ENCODE measurements at regions not wholly inside any gene's neighbourhood (a gene's known extent, or its start where the extent isn't known, plus 50 kb on each side); places are given as distances from the start of the nearest gene placed in this dataset.

DNA sequence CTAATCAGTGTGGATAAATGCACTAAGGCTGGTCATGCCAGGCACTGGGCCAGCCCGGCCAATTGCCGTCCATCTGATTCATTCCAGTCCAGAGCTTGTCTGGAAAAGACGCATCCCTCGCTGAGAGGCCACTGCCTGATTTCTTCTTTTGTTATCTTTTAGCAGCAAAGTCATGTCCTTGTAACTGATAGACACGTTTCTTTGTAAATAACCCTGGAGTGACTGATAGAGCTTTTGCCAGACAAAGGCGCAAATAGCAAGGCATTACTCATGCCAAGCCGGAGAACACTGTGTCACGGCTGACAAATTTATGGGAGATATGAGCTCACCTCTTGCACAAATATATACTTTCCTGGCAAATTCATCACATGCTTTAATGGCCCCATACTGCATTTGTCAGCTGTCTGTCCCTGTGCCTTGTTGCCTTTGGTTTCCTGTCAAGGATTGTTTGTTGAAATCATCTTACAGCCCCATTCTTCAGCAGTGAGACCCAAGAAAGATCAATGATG is 164.4 kb downstream of the ETAA1 start:
- Histone ChIP-seq H3K27me3 (ENCODE audit: control insufficient read depth, insufficient read depth, low read length) (no peaks in the 10 kb centered on the region), H3K9ac (ENCODE audit: low read length) (no peak overlapping the region), H3K4me3 (ENCODE audit: low read length) (no peak overlapping the region), H3K4me1 (ENCODE audit: control insufficient read depth, low read depth, low read length) (no peaks in the 10 kb centered on the region), H3K36me3 (ENCODE audit: control insufficient read depth, low read depth, low read length) (no peaks in the 10 kb centered on the region), H3K9me3 (ENCODE audit: control insufficient read depth, low read depth, low read length) (no peaks in the 10 kb centered on the region), H3K27ac (ENCODE audit: low read length) (no peak overlapping the region)

DNA sequence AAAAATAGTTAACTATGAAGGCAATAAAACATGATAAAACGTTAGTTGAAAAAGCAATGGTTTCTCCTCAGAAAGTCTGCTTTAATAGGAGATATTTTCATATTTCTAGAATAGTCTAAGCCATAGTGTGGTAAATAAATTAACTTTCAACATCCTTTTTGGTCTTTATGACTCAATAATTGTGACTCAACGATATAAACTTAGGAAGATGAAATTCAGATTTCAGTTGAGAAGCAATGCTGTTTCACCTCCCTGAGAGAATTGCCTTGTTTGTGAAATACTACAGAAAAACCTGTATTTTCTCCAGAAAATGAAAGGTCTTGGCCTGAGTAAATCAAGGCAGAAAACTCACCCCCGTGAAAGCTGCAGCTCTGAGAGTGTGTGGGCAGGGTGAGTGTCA is 166.9 kb downstream of the ETAA1 start:
- H3K27me3 ChIP-seq (ENCODE audit: control insufficient read depth, insufficient read depth, low read length): no peaks in the 10 kb centered on the region
- no peaks in the 10 kb centered on the region for H3K9me3 ChIP-seq (ENCODE audit: control insufficient read depth, low read depth, low read length)
- no peak overlapping the region for H3K4me3 ChIP-seq (ENCODE audit: low read length)
- no peaks in the 10 kb centered on the region for H3K4me1 ChIP-seq (ENCODE audit: control insufficient read depth, low read depth, low read length)
- no peak overlapping the region for H3K27ac ChIP-seq (ENCODE audit: low read length)
- H3K36me3 ChIP-seq (ENCODE audit: control insufficient read depth, low read depth, low read length): no peaks in the 10 kb centered on the region
- no peak overlapping the region for H3K9ac ChIP-seq (ENCODE audit: low read length)

DNA sequence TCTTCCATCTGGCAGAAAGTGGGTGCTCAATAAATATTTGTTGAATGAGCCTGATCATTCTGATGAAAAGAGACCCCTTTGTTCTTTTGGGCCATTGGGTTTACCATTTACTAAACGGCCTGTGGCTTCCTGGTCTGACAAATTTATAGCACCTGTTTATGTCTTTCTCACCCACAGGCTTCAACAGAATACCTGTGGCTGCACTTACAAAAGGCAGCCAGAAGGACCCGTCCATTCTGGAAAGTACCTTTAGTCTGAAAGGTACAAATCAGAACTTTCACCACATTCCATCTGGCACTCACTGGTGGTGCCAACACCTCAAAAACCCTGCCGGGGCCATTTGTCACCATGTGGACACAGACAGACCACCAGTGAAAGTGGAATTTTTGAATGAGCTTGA is 167.5 kb downstream of the ETAA1 start:
- Histone ChIP-seq H3K27ac (ENCODE audit: low read length) (no peak overlapping the region), H3K4me1 (ENCODE audit: control insufficient read depth, low read depth, low read length) (no peaks in the 10 kb centered on the region), H3K4me3 (ENCODE audit: low read length) (no peak overlapping the region), H3K9me3 (ENCODE audit: control insufficient read depth, low read depth, low read length) (no peaks in the 10 kb centered on the region), H3K27me3 (ENCODE audit: control insufficient read depth, insufficient read depth, low read length) (no peaks in the 10 kb centered on the region), H3K36me3 (ENCODE audit: control insufficient read depth, low read depth, low read length) (no peaks in the 10 kb centered on the region), H3K9ac (ENCODE audit: low read length) (no peak overlapping the region)

DNA sequence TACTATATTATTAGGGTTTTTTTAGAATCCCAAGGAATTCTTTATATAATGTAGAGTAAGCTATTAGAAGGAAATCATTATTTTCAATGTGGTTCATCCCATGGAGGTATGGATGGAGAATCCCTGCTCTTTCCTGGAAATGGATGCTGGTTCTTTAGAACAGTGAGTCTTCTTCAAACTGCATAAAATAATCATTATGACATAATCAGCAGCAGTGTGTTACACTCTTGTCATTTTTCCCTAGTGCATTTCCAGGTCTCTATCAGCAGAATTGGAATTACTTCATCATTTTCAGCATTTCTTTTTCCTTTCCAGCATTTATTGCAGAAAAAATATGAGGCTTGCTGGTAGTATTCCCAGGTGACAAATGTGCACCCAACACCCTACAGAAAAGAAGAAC is 168.1 kb downstream of the ETAA1 start:
- no peaks in the 10 kb centered on the region for H3K36me3 ChIP-seq (ENCODE audit: control insufficient read depth, low read depth, low read length)
- H3K27ac ChIP-seq (ENCODE audit: low read length): no peak overlapping the region
- H3K9ac ChIP-seq (ENCODE audit: low read length): no peak overlapping the region
- no peaks in the 10 kb centered on the region for H3K27me3 ChIP-seq (ENCODE audit: control insufficient read depth, insufficient read depth, low read length)
- H3K4me1 ChIP-seq (ENCODE audit: control insufficient read depth, low read depth, low read length): no peaks in the 10 kb centered on the region
- no peaks in the 10 kb centered on the region for H3K9me3 ChIP-seq (ENCODE audit: control insufficient read depth, low read depth, low read length)
- no peak overlapping the region for H3K4me3 ChIP-seq (ENCODE audit: low read length)

DNA sequence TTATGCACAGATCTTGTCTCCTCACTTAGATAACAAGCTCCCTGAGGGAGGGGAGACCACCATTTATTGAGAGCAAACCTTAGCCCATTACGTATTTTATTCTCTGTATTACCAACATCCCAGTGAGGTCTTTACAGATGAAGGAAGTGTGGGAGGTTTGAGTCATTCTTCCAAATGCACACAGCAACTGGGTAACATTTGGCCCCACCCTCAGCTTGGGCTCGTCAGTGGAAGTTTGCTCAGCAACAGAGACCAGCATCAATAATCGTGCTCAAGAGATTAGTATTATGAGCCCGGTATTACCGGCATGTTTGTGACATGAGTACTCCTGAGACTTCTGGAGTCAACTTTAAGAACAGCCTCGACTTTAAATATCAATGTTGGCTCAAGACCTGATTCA is 168.6 kb downstream of the ETAA1 start:
- no peak overlapping the region for H3K27ac ChIP-seq (ENCODE audit: low read length)
- H3K9ac ChIP-seq (ENCODE audit: low read length): no peak overlapping the region
- no peaks in the 10 kb centered on the region for H3K9me3 ChIP-seq (ENCODE audit: control insufficient read depth, low read depth, low read length)
- no peaks in the 10 kb centered on the region for H3K36me3 ChIP-seq (ENCODE audit: control insufficient read depth, low read depth, low read length)
- H3K4me1 ChIP-seq (ENCODE audit: control insufficient read depth, low read depth, low read length): no peaks in the 10 kb centered on the region
- no peak overlapping the region for H3K4me3 ChIP-seq (ENCODE audit: low read length)
- H3K27me3 ChIP-seq (ENCODE audit: control insufficient read depth, insufficient read depth, low read length): no peaks in the 10 kb centered on the region

DNA sequence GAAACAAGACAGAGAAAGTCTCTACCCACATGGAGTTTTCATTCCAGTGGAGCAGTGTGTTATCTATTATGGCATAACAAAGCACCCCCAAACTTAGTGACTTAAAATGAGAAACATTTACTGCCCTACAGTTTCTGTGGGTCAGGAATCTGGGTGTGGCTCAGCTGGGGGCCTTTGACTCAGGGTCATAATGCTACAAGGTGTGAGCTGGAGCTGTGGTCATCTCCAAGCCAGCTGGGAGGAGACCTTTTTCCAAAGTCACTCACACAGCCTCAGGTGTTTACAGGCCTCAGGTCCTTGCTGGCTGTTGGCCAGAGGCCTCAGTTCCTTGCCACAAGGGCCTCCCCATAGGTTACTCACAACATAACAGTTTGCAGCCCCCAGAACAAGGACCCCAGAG is 169.2 kb downstream of the ETAA1 start:
- Histone ChIP-seq H3K27me3 (ENCODE audit: control insufficient read depth, insufficient read depth, low read length) (no peaks in the 10 kb centered on the region), H3K4me1 (ENCODE audit: control insufficient read depth, low read depth, low read length) (no peaks in the 10 kb centered on the region), H3K27ac (ENCODE audit: low read length) (no peak overlapping the region), H3K36me3 (ENCODE audit: control insufficient read depth, low read depth, low read length) (no peaks in the 10 kb centered on the region), H3K9ac (ENCODE audit: low read length) (no peak overlapping the region), H3K9me3 (ENCODE audit: control insufficient read depth, low read depth, low read length) (no peaks in the 10 kb centered on the region), H3K4me3 (ENCODE audit: low read length) (no peak overlapping the region)

DNA sequence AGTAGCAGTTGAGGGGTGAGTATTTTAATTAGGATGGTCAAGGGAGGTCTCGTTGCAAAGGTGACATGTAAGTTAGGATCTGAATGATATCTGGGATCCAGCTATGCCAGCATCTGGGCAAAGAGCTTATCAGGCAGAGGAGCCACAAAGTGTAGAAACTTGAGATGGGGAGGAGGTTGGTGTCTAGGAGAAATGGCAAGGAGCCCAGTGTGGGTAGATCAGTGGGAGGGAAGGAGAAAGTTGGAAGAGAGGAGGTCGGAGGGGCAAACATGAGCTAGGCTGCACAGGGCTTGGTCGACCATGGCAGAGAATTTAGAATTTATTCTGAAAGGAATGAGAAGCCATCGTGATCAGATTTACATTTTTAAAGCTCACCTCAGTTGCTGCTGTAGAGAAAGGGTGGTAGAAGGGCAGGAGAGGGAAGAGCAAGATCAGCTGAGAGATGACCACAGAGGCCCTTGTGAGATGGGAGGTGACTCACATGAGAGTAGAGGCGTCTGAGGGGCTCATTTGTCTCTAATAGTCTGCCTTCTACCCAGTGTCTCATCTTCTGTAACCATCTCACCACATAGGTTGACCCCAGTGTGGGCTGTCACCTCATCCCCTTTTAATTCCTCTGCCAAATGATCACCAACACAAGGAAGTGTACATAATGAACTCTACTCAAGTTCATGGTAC is 170.0 kb downstream of the ETAA1 start:
- no peak overlapping the region for H3K9ac ChIP-seq (ENCODE audit: low read length)
- H3K27me3 ChIP-seq (ENCODE audit: control insufficient read depth, insufficient read depth, low read length): no peaks in the 10 kb centered on the region
- no peak overlapping the region for H3K27ac ChIP-seq (ENCODE audit: low read length)
- H3K4me1 ChIP-seq (ENCODE audit: control insufficient read depth, low read depth, low read length): no peaks in the 10 kb centered on the region
- H3K4me3 ChIP-seq (ENCODE audit: low read length): no peak overlapping the region
- no peaks in the 10 kb centered on the region for H3K36me3 ChIP-seq (ENCODE audit: control insufficient read depth, low read depth, low read length)
- no peaks in the 10 kb centered on the region for H3K9me3 ChIP-seq (ENCODE audit: control insufficient read depth, low read depth, low read length)

DNA sequence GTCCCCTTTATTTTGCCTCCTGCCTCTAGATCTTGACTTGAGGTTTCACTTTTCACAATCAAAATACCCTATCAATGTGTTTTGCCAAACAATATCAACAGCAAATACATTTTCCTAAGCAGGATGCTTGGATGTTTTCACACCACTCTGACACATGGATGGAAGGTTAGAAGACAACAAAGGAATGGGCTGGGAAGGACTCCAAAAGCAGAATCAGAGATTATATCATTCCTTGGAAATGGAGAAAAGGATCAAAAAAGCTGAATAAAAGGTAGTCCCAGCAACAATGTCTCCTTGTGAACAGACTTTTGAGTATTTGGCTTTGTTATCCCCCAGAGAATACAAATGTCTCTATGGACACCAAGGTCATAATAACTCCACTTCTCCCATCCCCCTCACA is 170.8 kb downstream of the ETAA1 start:
- Histone ChIP-seq H3K4me1 (ENCODE audit: control insufficient read depth, low read depth, low read length) (no peaks in the 10 kb centered on the region), H3K27ac (ENCODE audit: low read length) (no peak overlapping the region), H3K9ac (ENCODE audit: low read length) (no peak overlapping the region), H3K4me3 (ENCODE audit: low read length) (no peak overlapping the region), H3K36me3 (ENCODE audit: control insufficient read depth, low read depth, low read length) (no peaks in the 10 kb centered on the region), H3K9me3 (ENCODE audit: control insufficient read depth, low read depth, low read length) (no peaks in the 10 kb centered on the region), H3K27me3 (ENCODE audit: control insufficient read depth, insufficient read depth, low read length) (no peaks in the 10 kb centered on the region)

DNA sequence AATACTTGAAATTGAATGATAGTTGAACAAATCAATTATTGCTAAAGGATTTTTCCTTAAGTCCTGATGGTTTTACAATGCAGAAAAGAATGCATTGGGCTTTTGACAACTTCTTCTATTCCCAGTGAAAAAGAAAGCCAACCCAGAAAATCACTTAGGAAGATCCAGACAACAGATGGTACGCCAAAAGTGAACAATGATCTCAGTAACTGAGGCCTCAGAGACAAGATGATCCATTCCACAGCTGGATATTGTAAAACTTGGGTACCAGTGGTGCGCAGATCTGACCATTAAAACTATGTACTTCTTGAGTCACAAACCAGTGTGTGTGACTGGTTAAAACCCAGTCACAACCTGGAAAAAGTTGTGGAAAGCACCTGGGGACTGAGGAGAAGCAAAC is 173.5 kb downstream of the ETAA1 start:
- H3K9me3 ChIP-seq (ENCODE audit: control insufficient read depth, low read depth, low read length): no peaks in the 10 kb centered on the region
- no peaks in the 10 kb centered on the region for H3K36me3 ChIP-seq (ENCODE audit: control insufficient read depth, low read depth, low read length)
- no peak overlapping the region for H3K27ac ChIP-seq (ENCODE audit: low read length)
- no peaks in the 10 kb centered on the region for H3K4me1 ChIP-seq (ENCODE audit: control insufficient read depth, low read depth, low read length)
- H3K9ac ChIP-seq (ENCODE audit: low read length): no peak overlapping the region
- H3K27me3 ChIP-seq (ENCODE audit: control insufficient read depth, insufficient read depth, low read length): no peaks in the 10 kb centered on the region
- no peak overlapping the region for H3K4me3 ChIP-seq (ENCODE audit: low read length)

DNA sequence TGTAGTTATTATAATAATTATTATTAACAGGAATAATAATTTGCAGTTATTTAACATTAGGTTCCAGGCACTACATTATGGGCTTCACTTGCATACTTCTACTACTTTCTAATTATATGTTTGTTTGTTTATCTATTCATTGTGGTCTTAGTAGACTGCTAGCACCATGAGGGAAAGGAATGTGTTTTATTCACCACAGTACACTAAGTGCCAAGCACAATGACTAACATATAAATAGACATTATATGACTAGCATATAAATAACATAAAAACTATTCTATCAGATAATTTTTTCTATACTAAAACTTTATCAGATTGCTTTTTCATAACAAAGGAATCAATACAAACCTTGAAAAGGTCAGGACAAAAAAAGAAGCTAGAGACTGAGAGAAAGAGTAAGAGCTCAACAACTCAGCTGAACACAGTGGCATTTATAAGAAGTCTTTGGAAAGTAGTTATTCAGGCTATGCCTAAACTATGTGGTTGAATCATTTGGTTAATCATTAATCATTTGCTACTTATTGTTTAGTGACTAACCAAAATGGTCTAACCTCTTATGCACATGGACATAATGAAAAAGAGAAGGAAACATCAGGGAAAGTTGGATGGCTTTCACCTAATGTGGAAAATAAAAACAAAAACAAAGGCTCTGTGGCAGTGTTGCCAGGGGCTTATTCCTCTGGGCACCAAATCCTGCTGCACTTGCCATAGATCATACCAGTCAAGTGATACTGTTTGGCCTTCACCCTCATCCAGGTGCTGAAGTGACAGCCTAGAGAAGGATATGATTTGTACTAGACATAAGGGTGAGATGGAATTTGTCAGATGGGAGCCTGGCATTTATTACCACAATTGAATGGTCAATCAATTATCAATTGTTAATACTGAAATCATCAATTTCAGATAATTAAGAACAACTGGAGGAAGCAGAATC is 174.9 kb downstream of the ETAA1 start:
- Histone ChIP-seq H3K4me3 (ENCODE audit: low read length) (no peak overlapping the region), H3K27ac (ENCODE audit: low read length) (no peak overlapping the region), H3K4me1 (ENCODE audit: control insufficient read depth, low read depth, low read length) (no peaks in the 10 kb centered on the region), H3K9me3 (ENCODE audit: control insufficient read depth, low read depth, low read length) (no peaks in the 10 kb centered on the region), H3K9ac (ENCODE audit: low read length) (no peak overlapping the region), H3K27me3 (ENCODE audit: control insufficient read depth, insufficient read depth, low read length) (no peaks in the 10 kb centered on the region), H3K36me3 (ENCODE audit: control insufficient read depth, low read depth, low read length) (no peaks in the 10 kb centered on the region)

DNA sequence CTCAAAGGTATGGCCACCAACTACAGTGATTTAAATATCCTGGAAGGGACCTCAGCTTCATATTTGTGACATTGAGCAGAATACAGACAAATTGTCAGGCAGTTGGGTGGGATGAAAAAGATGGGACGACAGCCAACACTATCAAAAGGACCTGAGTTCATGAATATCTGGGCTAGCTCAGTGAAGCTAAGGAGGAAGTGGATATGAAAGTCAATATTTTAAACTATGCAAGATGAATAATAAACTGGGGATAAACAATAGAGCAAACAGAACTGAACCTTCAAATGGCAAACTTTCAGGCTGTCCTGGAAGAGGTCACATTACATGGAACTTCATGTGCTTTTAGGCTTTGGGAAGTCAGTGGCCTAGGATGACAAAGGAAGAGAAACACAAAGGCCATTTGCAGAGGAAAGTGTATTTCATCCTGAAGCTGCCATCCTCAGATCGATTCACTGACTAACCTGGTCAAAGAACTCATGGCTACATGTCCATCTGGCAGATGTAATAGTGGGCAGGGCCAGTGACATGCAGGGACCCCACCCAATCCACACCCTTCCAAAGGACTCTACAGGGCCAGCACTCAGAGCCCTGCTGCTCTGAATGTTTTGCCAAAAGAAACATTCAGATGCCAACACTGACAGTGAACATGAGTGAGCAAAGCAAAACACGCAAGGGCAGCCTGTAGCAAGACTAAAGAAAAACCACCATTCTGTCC is 175.7 kb downstream of the ETAA1 start:
- H3K27me3 ChIP-seq (ENCODE audit: control insufficient read depth, insufficient read depth, low read length): no peaks in the 10 kb centered on the region
- no peak overlapping the region for H3K9ac ChIP-seq (ENCODE audit: low read length)
- H3K27ac ChIP-seq (ENCODE audit: low read length): no peak overlapping the region

More for the DNA sequence above, 175.7 kb downstream of the ETAA1 start:
- Histone ChIP-seq H3K4me3 (ENCODE audit: low read length) (no peak overlapping the region), H3K9me3 (ENCODE audit: control insufficient read depth, low read depth, low read length) (no peaks in the 10 kb centered on the region), H3K36me3 (ENCODE audit: control insufficient read depth, low read depth, low read length) (no peaks in the 10 kb centered on the region), H3K4me1 (ENCODE audit: control insufficient read depth, low read depth, low read length) (no peaks in the 10 kb centered on the region)

All from iPS-18a (cell line).